ENCODE measurements at regions not wholly inside any gene's neighbourhood (a gene's known extent, or its start where the extent isn't known, plus 50 kb on each side); places are given as distances from the start of the nearest gene placed in this dataset.

DNA sequence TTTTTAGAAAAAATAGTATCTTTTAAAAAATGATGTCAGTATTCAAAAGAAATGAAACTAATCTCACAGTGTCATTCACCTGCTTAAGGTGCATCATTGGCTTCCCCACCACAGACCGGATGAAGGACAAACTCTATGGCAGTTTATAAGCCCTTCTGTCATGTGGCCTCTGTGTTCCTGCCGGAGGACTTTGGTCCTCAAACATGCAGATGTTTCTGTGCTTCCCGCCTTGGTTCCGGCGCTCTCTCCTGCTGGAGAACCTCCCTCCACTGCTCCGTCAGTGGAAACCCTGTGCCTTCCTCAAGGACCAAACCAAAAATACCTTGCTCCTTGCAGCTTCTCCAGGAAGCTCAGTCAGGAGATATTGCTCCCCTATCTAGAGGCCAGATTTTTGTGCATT is 326.3 kb downstream of the UACA start:
- no peak overlapping the region for H3K27ac ChIP-seq
- no peaks in the 10 kb centered on the region for H3K36me3 ChIP-seq (replicated peaks in 1 of 2)
- H3K4me1 ChIP-seq (replicated peaks in 1 of 2), result no peaks in the 10 kb centered on the region
- no peak overlapping the region for H3K4me3 ChIP-seq
- TF ChIP-seq POLR2A (IDR thresholded peaks at IDR 0.05), result no peak
- TF ChIP-seq, protein P1, sequence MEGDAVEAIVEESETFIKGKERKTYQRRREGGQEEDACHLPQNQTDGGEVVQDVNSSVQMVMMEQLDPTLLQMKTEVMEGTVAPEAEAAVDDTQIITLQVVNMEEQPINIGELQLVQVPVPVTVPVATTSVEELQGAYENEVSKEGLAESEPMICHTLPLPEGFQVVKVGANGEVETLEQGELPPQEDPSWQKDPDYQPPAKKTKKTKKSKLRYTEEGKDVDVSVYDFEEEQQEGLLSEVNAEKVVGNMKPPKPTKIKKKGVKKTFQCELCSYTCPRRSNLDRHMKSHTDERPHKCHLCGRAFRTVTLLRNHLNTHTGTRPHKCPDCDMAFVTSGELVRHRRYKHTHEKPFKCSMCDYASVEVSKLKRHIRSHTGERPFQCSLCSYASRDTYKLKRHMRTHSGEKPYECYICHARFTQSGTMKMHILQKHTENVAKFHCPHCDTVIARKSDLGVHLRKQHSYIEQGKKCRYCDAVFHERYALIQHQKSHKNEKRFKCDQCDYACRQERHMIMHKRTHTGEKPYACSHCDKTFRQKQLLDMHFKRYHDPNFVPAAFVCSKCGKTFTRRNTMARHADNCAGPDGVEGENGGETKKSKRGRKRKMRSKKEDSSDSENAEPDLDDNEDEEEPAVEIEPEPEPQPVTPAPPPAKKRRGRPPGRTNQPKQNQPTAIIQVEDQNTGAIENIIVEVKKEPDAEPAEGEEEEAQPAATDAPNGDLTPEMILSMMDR (IDR thresholded peaks at IDR 0.05), result no peak
- peaks cover 3% of the 10 kb centered on the region for H3K27me3 ChIP-seq
- intact Hi-C loops (cut with DNase I), result no loop called here
- H3K9me3 ChIP-seq (replicated peaks in 1 of 3), result no peaks in the 10 kb centered on the region
- no peak for DNase-seq
- 88 to 94% (median 94%) methylated on average over 6 of the region's 6 CpGs for WGBS, 4 donors

DNA sequence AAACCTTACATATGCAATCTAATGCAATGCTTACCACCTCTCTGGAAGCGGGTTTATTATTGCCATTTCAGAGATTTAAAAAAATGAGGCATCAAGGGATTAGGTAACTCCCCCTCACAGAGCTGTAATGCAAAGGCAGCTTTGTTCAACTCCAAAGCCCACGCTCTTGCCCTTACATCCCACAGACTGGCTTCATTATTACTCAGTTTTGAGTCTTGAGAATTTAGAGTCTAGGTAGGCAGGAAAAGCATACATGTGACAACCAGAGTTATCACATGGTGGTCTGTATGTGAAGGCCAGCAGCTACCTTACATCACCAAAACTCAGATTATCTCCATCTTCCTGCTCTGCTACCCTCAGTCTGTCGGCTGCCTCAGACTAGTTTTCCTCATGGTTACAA is 326.9 kb downstream of the UACA start:
- DNase-seq, result no peak
- no peak overlapping the region for H3K27ac ChIP-seq
- TF ChIP-seq POLR2A (IDR thresholded peaks at IDR 0.05), result no peak
- TF ChIP-seq, protein P1 (IDR thresholded peaks at IDR 0.05), result no peak
- no peaks in the 10 kb centered on the region for H3K4me1 ChIP-seq (replicated peaks in 1 of 2)
- peaks cover 3% of the 10 kb centered on the region for H3K27me3 ChIP-seq
- H3K36me3 ChIP-seq (replicated peaks in 1 of 2), result no peaks in the 10 kb centered on the region
- H3K4me3 ChIP-seq, result no peak overlapping the region
- intact Hi-C loops (cut with DNase I), result no loop called here
- WGBS, 4 donors, result 87 to 95% (median 93%) methylated on average over 3 of the region's 3 CpGs
- H3K9me3 ChIP-seq (replicated peaks in 1 of 3), result no peaks in the 10 kb centered on the region

DNA sequence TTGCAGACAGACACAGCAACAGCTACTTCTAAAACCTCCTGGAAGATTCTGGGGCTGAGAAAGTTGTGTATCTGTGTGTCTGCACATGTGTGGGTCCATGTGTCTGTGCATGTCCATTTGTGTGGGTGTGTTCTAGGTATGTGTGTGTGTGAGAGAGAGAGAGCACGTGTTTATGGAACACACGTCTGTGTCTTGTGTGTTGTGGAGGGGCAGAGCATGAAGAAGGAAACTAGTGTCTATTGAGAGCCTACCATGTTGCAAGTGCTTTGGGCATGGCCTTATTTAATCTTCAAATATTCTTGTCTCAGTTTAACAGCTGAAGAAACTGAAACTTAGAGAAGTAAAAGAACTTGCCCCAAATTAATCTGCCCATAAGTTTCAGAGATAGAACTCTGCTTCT is 327.5 kb downstream of the UACA start:
- intact Hi-C loops (cut with DNase I), result no loop called here
- WGBS, 4 donors, result 74 to 94% (median 83%) methylated on average over 2 of the region's 2 CpGs
- no peak for TF ChIP-seq POLR2A (IDR thresholded peaks at IDR 0.05)
- TF ChIP-seq, protein P1 (IDR thresholded peaks at IDR 0.05), result no peak

DNA sequence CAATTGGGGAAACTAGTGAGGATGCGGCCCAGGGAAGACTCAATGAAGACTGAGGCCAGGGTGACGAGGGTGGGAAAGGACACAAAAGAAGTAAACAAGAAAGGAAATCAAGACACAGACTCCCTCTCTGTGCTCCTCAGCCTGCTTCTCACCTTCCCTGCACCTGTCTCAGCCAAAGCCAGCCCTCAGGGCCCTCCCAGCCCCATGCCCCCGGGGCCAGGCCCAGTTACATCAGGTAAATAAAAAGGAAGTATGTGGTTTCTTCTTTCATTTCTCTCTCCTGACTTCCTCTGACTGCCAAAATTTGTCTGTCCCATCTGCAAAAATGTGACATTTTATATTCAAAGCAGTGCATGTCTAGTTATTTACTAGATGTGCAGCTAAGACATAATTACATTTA is 328.0 kb downstream of the UACA start:
- Histone ChIP-seq H3K4me3 (no peak overlapping the region), H3K36me3 (replicated peaks in 1 of 2) (no peaks in the 10 kb centered on the region), H3K9me3 (replicated peaks in 1 of 3) (no peaks in the 10 kb centered on the region), H3K27me3 (no peaks in the 10 kb centered on the region), H3K27ac (no peak overlapping the region), H3K4me1 (replicated peaks in 1 of 2) (no peaks in the 10 kb centered on the region)
- no peak for TF ChIP-seq POLR2A (IDR thresholded peaks at IDR 0.05)
- TF ChIP-seq, protein P1 (IDR thresholded peaks at IDR 0.05), result no peak
- intact Hi-C loops (cut with DNase I), result no loop called here
- WGBS, 4 donors, result 69 to 83% (median 80%) methylated on average over 3 of the region's 3 CpGs
- DNase-seq, result no peak

More for the DNA sequence above, 327.5 kb downstream of the UACA start:
- Histone ChIP-seq H3K9me3 (replicated peaks in 1 of 3) (no peaks in the 10 kb centered on the region), H3K27me3 (peaks cover under 1% of the 10 kb centered on the region), H3K4me3 (no peak overlapping the region), H3K4me1 (replicated peaks in 1 of 2) (no peaks in the 10 kb centered on the region), H3K27ac (no peak overlapping the region), H3K36me3 (replicated peaks in 1 of 2) (no peaks in the 10 kb centered on the region)
- no peak for DNase-seq
